Activated CD8-positive, alpha-beta memory T cell treated with anti-CD3 and anti-CD28 coated beads for 36 hours (primary cell): ENCODE measurements at regions not wholly inside any gene's neighbourhood (a gene's known extent, or its start where the extent isn't known, plus 50 kb on each side); places are given as distances from the start of the nearest gene placed in this dataset.

Experiments used
- CTCF ChIA-PET: fragments of 350-600 bp; sonication (Branson Sonifier 250); formaldehyde crosslinking; loops from one replicate; lab custom pipeline; 2021; ENCODE audit warnings: antibody characterized with exemption; lab: Charles Lee
- POLR2A ChIA-PET: fragments of 350-600 bp; sonication (Branson Sonifier 250); formaldehyde crosslinking; loops from one replicate; lab custom pipeline; 2021; ENCODE audit warnings: antibody characterized with exemption; lab: Charles Lee

DNA sequence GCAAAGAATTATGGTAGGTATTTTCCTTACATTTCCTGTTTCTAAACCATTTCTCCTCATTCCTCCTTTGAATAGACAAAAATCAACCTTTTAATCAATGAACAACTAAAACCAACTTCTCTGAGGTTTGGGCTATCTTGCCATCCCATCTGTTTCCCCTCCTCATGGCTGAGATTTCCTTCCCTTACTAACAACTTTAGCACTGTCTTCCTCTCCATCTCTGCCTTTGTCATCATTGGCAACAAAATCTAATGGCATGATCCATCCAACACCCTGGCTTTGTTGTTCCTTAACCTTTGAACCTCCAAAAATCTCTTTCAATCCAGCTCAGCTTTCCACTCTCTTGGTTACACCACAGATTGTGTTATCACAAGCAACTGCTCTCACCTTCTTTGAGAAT is 95.3 kb upstream of the FAM136A start:
- POLR2A ChIA-PET, result no interaction called here
- CTCF ChIA-PET, result no interaction called here

DNA sequence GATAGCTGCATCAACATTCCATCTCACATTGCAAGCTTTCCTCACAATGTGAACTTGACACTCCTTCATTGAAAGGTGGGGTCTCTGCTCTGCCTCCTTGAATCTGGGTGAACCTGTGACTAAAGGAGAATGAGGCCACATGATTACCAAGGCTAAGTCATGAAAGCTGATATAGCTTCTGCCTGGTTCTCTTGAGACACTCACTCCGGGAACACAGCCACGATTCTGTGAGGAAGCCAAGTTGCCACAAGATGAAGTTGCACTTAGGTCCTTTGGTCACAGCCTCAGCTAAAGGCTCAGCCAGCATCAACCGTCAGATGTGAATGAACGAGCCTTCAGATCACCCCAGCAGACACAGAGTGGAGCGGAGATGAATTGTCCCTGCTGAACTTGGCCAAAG is 94.7 kb upstream of the FAM136A start:
- POLR2A ChIA-PET, result no interaction called here
- CTCF ChIA-PET, result no interaction called here

DNA sequence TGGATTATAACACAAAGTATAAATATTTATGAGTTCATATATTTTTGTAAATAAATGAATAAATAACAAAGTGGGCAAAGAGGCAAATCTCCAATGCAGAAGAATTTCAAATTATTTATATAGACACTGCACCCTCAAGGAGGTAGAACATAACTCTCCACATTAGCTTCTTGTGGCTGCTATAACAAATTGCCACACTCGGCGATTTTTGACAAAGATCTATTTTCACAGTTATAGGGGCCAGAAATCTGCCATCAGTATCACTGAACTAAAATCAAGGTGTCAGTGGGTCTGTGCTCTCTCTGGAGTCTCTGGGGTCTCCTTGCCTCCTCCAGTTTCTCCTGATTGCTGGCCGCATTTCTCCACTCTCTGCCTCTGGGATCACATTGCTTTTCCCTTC is 92.0 kb upstream of the FAM136A start:
- ChIA-PET POLR2A (no interaction called here), CTCF (no interaction called here)

DNA sequence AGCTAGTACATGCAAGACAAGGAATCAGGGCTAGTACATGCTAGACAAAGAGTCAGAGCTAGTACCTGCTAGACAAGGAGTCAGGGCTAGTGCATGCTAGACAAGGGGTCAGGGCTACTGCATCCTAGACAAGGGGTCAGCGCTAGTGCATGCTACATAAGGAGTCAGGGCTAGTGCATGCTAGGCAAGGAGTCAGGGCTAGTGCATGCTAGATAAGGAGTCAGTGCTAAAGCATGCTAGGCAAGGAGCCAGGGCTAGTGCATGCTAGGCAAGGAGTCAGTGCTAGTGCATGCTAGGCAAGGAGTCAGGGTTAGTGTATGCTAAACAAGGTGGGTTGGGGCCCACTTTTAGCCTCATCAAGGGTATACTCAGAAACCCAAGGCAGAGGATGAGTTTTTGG is 90.1 kb upstream of the FAM136A start:
- ChIA-PET CTCF (no interaction called here), POLR2A (no interaction called here)

DNA sequence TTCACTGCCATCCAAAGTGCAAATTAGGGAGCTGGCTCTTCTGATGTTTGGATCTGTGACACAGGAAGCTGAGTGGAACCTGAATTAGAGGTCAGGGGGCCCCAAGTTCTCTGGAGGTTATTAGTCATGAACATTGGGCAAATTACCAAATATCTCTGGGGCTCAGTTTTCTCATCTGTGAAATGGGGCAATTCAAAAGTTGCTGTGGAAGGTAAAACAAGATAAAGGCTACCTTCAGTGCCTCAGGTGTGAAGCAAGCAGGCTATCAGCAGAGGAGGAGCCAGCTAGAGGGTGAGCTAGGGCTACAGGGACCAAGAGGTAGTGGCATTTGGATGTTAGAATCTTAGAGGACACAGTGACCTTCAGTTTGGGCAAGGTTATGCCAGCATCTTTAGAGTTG is 89.4 kb upstream of the FAM136A start:
- ChIA-PET CTCF (interaction anchor here (0.5 kb wide), 1 partner anchor 128 kb away, joined by 3 read pairs; no protein-coding TSS in a partner anchor), POLR2A (no interaction called here)

DNA sequence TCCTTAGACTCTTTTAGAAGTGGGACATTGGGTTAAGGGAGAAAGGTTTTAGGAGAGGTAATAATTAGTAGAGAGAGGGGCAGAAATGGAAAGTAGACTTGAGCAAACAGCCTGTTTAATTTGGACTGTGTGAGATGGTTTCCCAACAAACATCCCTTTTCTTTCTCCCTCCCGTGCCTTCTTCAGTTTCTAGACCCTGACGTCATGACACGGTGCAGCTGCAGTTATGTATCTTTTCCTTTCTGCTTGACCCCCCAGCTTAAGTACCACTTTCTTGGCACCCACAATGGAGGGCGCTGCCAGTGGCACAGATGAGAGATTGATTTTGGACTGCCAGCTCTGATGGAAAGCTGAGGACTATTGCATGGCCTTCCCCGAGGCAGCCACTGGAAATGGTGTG is 86.9 kb upstream of the FAM136A start:
- CTCF ChIA-PET, result no interaction called here
- POLR2A ChIA-PET, result no interaction called here

DNA sequence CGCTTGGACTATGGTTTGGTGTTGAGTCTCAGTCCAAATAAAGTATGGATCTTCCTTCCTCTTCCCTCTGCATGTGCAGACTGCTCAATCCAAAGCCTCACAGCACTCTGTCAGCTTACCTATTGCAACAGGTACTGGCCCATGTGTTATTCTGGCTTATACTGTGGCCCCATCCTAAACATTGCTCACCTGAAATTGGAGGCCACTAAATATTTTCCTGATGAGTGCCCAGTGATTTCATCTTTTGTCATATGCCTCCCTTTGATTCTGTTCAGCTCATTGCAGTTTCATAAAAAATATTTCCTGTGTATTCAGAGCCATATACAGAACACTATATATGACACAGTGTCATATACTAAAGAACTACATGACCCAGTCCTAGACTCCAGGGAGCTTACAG is 86.3 kb upstream of the FAM136A start:
- POLR2A ChIA-PET, result no interaction called here
- CTCF ChIA-PET, result no interaction called here

DNA sequence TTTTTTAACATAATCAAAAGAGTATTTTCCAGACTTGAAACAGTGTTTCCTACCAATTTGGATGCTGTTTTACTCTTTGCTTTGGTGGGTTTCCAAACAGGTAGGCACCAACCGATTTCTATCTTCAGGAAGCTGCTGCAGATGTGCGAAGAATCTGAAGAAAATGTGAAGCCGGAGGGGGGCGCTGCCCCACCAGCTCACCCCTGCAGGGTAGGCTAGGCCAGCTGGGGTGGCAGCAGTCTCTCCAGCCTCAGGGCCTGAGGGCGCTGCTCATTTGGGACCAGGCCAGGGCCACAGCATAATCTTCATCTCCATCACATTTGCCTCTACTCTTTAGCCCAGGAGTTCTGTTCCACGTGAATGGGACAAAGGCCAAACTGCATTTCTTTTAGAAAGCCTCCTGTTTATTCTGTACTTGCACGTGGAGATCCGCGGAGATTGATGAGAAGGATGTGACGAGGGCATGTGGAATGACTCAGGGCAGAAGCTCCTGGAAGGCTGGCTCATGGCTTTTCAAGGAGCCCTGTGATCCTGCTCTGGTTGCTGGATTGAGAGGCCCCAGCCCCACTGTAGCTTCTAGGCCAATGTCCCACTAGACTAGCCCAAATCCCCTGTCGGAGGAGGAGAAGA is 84.2 kb upstream of the FAM136A start:
- ChIA-PET CTCF (no interaction called here), POLR2A (no interaction called here)

DNA sequence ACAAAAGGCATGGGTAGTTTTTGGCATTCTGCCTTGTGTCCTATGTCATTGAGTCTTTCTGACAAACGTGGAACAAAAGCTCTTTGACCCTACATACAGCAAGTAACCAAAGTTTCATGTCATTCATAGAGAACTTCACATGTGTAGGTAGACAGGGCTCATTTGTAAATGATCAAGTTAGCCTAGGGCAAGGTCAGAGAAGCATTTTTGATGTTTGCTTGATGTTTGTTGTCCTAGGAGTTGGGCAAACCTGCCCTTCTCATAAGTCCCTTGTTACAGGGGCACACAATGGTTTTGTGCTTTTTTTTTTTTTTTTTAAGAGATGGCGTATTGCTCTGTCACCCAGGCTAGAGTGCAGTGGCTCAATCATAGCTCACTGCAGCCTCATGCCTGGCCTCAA is 83.3 kb upstream of the FAM136A start:
- ChIA-PET CTCF (no interaction called here), POLR2A (no interaction called here)

DNA sequence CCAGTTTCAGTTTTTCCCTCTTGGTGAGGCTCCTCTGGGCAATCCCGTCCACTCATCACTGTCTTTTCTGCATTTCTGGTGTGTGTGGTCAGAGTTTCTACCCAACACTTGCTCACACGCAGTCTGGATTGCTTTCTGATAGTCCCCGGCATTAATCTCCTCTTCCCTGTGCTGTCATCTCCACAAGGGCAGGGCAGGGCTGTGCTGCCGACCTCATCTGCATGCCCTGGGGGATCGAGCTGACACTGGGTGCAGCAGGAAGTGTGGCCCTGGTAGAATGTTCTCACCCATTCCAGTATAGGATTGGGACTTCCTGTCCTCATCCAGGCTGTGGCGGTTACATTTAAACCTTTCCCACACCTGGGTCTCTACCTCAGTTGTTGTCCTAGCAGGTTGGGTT is 80.0 kb upstream of the FAM136A start:
- POLR2A ChIA-PET, result no interaction called here
- CTCF ChIA-PET, result no interaction called here

DNA sequence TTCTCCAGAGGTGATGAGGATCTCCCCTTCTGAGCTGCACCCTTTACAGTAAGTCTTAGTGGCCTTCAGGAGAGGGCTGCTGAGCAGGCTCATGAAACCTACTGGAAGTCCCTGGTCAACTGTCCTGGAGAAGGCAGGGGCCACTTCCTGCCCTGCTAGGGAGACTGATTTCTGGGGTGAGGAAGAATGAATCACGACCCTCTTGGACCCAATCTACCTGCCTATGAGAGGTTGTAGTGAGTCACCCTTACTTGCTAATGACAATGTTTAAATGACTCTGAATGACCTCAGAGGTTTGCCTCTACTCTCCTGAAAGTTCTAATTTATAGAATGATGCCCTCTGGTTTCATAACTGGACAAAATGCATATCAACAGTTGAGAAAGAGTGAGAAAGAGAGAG is 79.4 kb upstream of the FAM136A start:
- ChIA-PET POLR2A (no interaction called here), CTCF (no interaction called here)

DNA sequence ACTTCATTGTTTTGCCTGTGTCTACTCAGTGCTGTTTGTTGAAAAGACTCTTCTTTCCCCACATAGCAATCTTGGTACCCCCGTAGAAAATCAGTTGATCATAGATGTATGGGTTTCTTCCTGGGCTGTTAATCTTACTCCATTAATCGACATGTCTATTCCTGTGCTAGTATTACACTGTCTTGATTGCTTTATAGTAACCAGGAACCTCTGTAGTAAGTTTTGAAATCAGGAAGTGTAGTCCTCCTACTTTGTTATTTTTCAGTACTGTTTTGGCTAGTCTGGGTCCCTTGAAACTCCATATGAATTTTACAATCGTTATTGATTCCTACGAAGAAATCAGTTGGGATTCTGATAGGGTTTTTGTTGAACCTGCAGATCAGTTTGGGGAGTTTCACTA is 78.8 kb upstream of the FAM136A start:
- POLR2A ChIA-PET, result no interaction called here
- CTCF ChIA-PET, result no interaction called here

DNA sequence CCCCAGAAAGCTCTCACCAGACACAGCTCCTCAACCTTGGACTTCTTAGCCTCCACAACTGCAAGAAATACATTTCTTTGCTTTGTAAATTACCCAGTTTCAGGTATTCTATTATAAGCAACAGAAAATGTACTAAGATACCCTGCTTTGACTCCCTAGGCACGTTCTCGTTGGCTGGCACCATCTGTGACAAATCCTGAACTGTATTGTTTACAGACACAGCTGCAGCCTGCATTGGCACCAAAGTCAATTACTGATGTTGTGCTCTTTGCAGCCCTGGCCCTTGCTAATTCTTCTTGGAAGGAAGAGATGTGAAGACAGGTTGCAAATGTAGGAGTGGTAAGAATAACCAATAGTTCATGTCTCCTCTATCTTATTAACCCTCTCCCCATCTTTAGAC is 72.7 kb upstream of the FAM136A start:
- CTCF ChIA-PET, result no interaction called here
- POLR2A ChIA-PET, result no interaction called here

DNA sequence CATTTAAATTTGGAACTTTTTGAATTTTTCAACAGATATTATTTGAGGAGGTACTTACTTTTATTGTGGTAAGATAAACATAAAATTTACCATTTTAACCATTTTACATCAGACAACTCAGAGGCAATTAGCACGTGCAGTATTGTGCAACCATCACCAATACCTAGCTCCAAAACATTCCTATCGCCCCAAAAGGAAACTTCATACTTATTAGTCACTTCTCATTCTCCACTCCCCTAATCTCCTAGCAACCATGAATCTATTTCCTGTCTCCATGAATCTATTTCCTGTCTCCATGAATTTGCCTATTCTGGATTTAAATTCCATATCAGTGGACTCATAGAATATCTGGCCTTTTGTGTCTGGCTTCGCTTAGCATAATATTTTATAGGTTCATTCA is 69.9 kb upstream of the FAM136A start:
- POLR2A ChIA-PET, result no interaction called here
- CTCF ChIA-PET, result no interaction called here

DNA sequence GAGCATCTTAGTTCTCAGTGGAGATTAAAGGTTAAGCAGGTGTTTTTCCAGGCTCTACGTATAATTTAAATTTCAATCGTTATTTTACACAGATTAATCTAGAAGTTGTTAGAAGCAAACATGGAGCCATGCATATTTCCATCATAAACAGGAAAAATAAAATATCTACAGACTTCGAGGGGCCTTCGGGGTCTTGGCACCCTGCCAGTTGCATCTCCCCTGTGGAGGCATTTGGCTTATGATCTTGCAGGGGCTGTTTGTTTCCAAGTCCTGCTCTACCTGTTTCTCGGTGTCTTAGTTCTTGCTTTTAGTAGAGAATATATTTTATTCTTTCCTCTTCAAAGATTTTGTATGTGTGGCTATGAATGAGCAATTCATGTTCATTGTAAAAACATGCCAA is 67.2 kb upstream of the FAM136A start:
- POLR2A ChIA-PET, result no interaction called here

DNA sequence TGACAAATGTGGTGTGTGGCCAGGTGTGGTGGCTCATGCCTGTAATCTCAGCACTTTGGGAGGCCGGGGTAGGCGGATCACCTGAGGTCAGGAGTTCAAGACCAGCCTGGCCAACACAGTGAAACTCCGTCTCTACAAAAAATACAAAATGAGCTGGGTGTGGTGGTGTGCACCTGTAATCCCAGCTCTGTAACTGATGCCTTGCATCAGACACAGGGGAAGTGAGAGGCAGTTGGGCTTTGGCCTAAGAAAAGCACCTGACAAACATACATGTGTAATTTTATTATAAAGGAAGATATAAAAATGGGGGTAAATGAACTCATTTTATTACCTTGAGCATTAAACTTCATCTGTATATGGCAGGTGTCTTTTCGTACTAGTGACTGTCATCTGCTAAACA is 66.7 kb upstream of the FAM136A start:
- ChIA-PET POLR2A (no interaction called here), CTCF (no interaction called here)

More for the DNA sequence above, 67.2 kb upstream of the FAM136A start:
- CTCF ChIA-PET, result no interaction called here

DNA sequence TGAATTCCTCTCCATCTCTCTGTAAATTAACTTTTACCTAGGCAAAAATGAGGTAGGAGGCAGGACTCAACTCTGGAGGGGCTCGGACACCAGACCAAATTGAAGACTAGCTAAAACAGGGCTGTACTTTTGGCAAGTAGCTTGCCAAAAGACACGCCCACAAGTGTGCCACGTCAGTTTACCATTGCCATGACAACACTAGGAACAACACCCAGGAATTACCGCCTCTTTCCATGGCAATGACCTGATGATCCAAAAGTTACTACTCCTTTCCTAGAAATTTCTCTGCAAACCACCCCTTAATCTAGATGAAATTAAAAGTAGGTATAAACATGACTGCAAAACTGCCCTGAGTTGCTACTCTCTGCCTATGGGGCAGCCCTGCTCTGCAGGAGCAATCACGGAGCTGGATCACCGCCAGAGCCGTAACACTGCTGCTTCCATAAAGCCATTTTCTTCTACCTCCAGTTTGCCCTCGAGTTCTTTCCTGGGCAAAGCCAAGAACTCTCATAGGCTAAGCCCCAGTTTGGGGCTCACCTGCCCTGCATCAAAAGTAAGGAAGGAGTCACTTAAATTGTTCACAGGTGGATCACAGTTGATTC is 66.0 kb upstream of the FAM136A start:
- POLR2A ChIA-PET, result no interaction called here
- CTCF ChIA-PET, result no interaction called here

DNA sequence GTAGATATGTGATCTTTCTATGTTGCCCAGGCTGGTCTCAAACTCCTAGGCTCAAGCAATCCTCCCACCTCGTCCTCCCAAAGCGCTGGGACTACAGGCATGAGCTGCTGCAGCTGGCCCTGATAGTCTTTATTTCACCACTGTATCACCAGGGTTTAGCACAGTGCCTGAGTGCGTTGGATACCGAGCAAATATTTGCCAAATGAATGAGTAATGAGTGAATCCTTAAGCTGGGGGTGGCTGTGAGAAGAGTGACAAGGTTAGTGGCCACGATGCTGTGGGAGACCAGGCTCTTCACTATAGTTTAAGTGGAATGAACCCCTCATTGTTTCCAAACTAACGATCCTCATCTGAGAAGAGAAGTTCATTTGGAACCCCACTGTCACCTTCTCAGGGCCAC is 60.8 kb upstream of the FAM136A start:
- CTCF ChIA-PET, result interaction anchor here (0.8 kb wide), 1 partner anchor 59 kb away, joined by 3 read pairs; no protein-coding TSS in a partner anchor

DNA sequence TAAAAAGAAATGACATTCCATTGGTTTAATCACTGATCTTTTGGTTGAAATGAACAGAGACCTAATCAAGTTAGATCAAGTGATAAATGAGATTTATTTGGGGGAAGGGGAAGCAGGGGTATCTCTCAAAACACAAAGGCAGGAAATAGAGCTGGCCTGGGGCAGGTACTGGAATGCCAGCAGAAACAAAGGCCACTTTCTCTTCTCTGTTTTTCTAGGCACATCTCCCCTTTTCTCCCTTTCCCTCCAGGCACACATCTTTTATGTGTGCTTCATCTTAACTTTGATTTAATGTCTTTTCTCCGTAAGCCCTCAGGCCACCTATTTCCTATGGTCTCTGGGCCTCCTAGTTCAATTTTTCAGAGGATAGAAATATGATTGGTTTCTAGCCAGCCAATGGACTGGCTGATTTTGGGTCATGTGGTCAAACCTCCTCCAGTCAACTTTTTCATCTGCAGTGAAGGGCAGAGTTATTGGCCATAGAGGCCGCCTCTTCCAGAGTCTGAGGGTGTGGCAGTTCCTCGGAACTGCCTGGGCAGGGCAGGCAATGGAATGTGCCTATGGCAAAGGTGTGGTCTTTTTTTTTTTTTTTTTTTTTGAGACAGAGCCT is 58.9 kb upstream of the FAM136A start:
- POLR2A ChIA-PET, result no interaction called here
- CTCF ChIA-PET, result no interaction called here

More for the DNA sequence above, 60.8 kb upstream of the FAM136A start:
- POLR2A ChIA-PET, result no interaction called here

DNA sequence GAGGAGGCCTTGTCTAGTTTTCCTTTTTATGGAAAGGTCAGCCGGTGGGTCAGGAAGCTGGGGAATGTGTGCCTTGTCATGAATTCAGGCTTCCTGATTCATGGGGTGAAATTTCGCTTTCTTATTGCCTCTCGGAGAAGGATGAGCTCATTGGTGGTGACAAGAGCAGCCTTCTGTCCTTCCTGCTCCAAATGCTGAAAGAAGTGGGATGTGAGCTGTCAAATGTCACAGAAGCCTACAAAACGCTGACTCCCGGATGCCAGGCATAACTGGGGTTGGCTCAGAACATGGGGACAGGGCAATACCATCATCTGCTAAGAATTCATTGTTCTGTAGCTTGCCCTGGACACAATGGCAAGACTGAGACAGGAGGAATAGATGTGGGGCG is 55.8 kb upstream of the FAM136A start:
- POLR2A ChIA-PET, result no interaction called here
- CTCF ChIA-PET, result interaction anchor here (0.6 kb wide), 1 partner anchor 447 kb away, joined by 3 read pairs; no protein-coding TSS in a partner anchor
